ENCODE measurements at regions not wholly inside any gene's neighbourhood (a gene's known extent, or its start where the extent isn't known, plus 50 kb on each side); places are given as distances from the start of the nearest gene placed in this dataset.

DNA sequence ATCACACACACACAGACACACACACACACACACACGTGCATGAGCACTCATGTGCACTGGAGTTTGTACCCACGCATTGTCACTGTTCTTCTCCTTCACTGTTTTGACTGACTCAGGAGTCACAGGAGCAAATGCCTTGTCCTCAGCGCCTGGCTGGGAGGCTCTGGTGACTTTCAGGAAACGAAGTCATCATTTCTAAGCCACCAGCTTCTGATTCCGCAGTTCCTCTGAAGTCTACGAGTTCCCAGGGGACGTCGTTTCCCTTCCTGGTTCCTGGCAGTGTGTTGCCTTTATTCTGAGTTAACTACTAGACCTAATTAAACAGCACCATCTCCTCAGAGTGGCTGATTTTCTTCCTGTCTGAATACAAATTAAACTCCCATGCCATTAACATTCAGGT is 82.2 kb upstream of the PMEPA1 start:
- Histone ChIP-seq H3K4me1 (peaks cover 20% of the 10 kb centered on the region), H3K27ac (peak overlapping the region in 1 of 2 experiments; percentile 36; a peak in 2 of 6 replicates), H3K4me3 (no peak overlapping the region), H3K4me2 (no peak overlapping the region), H3K9me3 (no peaks in the 10 kb centered on the region)
- DNase-seq (ENCODE audit: low read depth in 1 of 2, low spot score in 1 of 2) = no peak
- POLR2A ChIA-PET = no interaction called here
- CTCF ChIA-PET = interaction anchor here (1.6 kb wide), 1 partner anchor 40 kb away, joined by 4 read pairs; no protein-coding TSS in a partner anchor
- FAIRE-seq = no peak
- ATAC-seq = no peak
- TF ChIP-seq, protein P1, sequence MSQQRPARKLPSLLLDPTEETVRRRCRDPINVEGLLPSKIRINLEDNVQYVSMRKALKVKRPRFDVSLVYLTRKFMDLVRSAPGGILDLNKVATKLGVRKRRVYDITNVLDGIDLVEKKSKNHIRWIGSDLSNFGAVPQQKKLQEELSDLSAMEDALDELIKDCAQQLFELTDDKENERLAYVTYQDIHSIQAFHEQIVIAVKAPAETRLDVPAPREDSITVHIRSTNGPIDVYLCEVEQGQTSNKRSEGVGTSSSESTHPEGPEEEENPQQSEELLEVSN (IDR thresholded peaks at IDR 0.05; ENCODE audit: borderline replicate concordance, low read depth) = no peak
- no peak for TF ChIP-seq ZFP36 (IDR thresholded peaks at IDR 0.05; ENCODE audit: borderline replicate concordance, partially characterized antibody)
- TF ChIP-seq RARB (CRISPR knock-in tag; IDR thresholded peaks at IDR 0.05) = no peak
- TF ChIP-seq MAZ (IDR thresholded peaks at IDR 0.05; ENCODE audit: borderline replicate concordance, low read depth, low read length) = no peak
- no peak for TF ChIP-seq EHMT2 (IDR thresholded peaks at IDR 0.05; ENCODE audit: low read depth)
- TF ChIP-seq, protein P2, sequence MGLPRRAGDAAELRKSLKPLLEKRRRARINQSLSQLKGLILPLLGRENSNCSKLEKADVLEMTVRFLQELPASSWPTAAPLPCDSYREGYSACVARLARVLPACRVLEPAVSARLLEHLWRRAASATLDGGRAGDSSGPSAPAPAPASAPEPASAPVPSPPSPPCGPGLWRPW (IDR thresholded peaks at IDR 0.05) = no peak
- no peak for TF ChIP-seq POLR2AphosphoS2 (conservative IDR thresholded peaks at IDR 0.05; ENCODE audit: low read length)
- TF ChIP-seq NR3C1 (IDR thresholded peaks at IDR 0.05) = no peak
- TF ChIP-seq, protein P3, sequence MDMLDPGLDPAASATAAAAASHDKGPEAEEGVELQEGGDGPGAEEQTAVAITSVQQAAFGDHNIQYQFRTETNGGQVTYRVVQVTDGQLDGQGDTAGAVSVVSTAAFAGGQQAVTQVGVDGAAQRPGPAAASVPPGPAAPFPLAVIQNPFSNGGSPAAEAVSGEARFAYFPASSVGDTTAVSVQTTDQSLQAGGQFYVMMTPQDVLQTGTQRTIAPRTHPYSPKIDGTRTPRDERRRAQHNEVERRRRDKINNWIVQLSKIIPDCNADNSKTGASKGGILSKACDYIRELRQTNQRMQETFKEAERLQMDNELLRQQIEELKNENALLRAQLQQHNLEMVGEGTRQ (IDR thresholded peaks at IDR 0.05) = no peak
- TF ChIP-seq, protein P4, sequence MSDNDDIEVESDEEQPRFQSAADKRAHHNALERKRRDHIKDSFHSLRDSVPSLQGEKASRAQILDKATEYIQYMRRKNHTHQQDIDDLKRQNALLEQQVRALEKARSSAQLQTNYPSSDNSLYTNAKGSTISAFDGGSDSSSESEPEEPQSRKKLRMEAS (IDR thresholded peaks at IDR 0.05) = no peak
- TF ChIP-seq, protein P5, sequence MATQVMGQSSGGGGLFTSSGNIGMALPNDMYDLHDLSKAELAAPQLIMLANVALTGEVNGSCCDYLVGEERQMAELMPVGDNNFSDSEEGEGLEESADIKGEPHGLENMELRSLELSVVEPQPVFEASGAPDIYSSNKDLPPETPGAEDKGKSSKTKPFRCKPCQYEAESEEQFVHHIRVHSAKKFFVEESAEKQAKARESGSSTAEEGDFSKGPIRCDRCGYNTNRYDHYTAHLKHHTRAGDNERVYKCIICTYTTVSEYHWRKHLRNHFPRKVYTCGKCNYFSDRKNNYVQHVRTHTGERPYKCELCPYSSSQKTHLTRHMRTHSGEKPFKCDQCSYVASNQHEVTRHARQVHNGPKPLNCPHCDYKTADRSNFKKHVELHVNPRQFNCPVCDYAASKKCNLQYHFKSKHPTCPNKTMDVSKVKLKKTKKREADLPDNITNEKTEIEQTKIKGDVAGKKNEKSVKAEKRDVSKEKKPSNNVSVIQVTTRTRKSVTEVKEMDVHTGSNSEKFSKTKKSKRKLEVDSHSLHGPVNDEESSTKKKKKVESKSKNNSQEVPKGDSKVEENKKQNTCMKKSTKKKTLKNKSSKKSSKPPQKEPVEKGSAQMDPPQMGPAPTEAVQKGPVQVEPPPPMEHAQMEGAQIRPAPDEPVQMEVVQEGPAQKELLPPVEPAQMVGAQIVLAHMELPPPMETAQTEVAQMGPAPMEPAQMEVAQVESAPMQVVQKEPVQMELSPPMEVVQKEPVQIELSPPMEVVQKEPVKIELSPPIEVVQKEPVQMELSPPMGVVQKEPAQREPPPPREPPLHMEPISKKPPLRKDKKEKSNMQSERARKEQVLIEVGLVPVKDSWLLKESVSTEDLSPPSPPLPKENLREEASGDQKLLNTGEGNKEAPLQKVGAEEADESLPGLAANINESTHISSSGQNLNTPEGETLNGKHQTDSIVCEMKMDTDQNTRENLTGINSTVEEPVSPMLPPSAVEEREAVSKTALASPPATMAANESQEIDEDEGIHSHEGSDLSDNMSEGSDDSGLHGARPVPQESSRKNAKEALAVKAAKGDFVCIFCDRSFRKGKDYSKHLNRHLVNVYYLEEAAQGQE (IDR thresholded peaks at IDR 0.05) = no peak
- TF ChIP-seq PHF8 (IDR thresholded peaks at IDR 0.05; ENCODE audit: borderline replicate concordance, low read depth) = no peak
- 91% methylated on average over 8 of the region's 8 CpGs for WGBS (ENCODE audit: missing lambda C conversion rate)

DNA sequence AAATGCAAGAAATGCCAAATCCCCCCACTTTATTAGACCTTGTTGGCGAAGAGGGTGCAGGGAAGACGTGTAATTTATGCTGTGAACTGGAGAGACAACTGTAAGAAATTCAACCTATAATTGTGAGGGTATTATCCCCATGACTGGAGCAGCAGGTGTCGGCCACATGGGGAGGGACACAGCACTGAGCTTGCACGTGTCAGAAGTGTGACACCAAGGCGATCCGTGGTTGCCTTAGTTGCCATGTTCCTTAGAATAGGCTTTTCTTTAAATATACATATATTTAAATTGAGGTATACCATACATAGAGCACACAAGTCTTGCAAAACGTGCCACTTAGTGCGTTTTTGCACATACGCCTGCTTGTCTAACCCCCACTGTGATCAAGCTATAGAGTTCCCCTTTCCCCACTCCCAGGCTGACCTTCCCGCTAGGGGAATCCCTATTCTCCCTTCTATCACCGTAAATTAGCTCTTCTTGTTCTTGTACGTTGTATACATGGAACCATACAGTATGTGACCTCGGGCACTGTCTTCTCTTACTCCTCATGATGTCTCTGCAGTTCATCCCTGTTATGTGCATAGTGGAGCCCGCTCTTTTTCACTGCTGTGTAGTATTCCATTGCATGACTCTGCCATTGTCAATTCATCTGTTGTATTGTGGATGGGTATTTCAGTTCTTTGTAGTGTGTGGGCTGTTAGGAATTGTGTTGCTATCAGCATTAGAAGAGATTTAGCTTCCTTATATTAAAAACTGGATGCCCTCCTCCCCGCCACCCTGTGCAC is 81.6 kb upstream of the PMEPA1 start:
- FAIRE-seq (no peak), DNase-seq (ENCODE audit: low read depth in 1 of 2, low spot score in 1 of 2) (no peak), ATAC-seq (no peak)
- no peak overlapping the region for H3K4me3 ChIP-seq
- CTCF ChIA-PET = interaction anchor here (1.6 kb wide), 1 partner anchor 41 kb away, joined by 4 read pairs; no protein-coding TSS in a partner anchor
- peaks cover 23% of the 10 kb centered on the region for H3K4me1 ChIP-seq
- POLR2A ChIA-PET = no interaction called here
- H3K27ac ChIP-seq = no peak overlapping the region
- H3K4me2 ChIP-seq = no peak overlapping the region
- H3K9me3 ChIP-seq = no peaks in the 10 kb centered on the region
- WGBS (ENCODE audit: missing lambda C conversion rate) = 67% methylated on average over 15 of the region's 15 CpGs
- TF ChIP-seq RNF2 (IDR thresholded peaks at IDR 0.05; ENCODE audit: borderline replicate concordance, low read depth) (no peak), RFX5 (IDR thresholded peaks at IDR 0.05) (no peak), MAZ (IDR thresholded peaks at IDR 0.05; ENCODE audit: borderline replicate concordance, low read depth, low read length) (no peak), HOXB5 (CRISPR knock-in tag; IDR thresholded peaks at IDR 0.05) (no peak), NR3C1 (IDR thresholded peaks at IDR 0.05) (no peak), HOXB13 (CRISPR knock-in tag; IDR thresholded peaks at IDR 0.05; ENCODE audit: low read depth) (no peak), JUN (IDR thresholded peaks at IDR 0.05) (no peak), ZC3H11A (IDR thresholded peaks at IDR 0.05) (no peak)
- TF ChIP-seq, protein P6, sequence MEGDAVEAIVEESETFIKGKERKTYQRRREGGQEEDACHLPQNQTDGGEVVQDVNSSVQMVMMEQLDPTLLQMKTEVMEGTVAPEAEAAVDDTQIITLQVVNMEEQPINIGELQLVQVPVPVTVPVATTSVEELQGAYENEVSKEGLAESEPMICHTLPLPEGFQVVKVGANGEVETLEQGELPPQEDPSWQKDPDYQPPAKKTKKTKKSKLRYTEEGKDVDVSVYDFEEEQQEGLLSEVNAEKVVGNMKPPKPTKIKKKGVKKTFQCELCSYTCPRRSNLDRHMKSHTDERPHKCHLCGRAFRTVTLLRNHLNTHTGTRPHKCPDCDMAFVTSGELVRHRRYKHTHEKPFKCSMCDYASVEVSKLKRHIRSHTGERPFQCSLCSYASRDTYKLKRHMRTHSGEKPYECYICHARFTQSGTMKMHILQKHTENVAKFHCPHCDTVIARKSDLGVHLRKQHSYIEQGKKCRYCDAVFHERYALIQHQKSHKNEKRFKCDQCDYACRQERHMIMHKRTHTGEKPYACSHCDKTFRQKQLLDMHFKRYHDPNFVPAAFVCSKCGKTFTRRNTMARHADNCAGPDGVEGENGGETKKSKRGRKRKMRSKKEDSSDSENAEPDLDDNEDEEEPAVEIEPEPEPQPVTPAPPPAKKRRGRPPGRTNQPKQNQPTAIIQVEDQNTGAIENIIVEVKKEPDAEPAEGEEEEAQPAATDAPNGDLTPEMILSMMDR (IDR thresholded peaks at IDR 0.05) = no peak
- TF ChIP-seq, protein P5 (IDR thresholded peaks at IDR 0.05) = no peak
- TF ChIP-seq, protein P7, sequence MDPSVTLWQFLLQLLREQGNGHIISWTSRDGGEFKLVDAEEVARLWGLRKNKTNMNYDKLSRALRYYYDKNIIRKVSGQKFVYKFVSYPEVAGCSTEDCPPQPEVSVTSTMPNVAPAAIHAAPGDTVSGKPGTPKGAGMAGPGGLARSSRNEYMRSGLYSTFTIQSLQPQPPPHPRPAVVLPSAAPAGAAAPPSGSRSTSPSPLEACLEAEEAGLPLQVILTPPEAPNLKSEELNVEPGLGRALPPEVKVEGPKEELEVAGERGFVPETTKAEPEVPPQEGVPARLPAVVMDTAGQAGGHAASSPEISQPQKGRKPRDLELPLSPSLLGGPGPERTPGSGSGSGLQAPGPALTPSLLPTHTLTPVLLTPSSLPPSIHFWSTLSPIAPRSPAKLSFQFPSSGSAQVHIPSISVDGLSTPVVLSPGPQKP (IDR thresholded peaks at IDR 0.05; ENCODE audit: low read depth, low read length) = no peak
- TF ChIP-seq, protein P3 (IDR thresholded peaks at IDR 0.05) = no peak

All from A549 (cell line).